ENCODE measurements at regions not wholly inside any gene's neighbourhood (a gene's known extent, or its start where the extent isn't known, plus 50 kb on each side); places are given as distances from the start of the nearest gene placed in this dataset.

- no peak for TF ChIP-seq EZH2 (IDR thresholded peaks at IDR 0.05)
- no peak for TF ChIP-seq CEBPB (IDR thresholded peaks at IDR 0.05; ENCODE audit: low read depth)
- no peak for TF ChIP-seq POLR2A (IDR thresholded peaks at IDR 0.05; ENCODE audit: borderline replicate concordance, extremely low read depth, insufficient read depth, insufficient read length)
- no peak for TF ChIP-seq ZFX (IDR thresholded peaks at IDR 0.05)
- TF ChIP-seq ZBTB33 (IDR thresholded peaks at IDR 0.05; ENCODE audit: extremely low read depth, insufficient replicate concordance, low read length), result no peak
- no peak for TF ChIP-seq CTCF (IDR thresholded peaks at IDR 0.05 in 2 of 3, conservative IDR thresholded peaks at IDR 0.05 in 1 of 3; ENCODE audit: borderline replicate concordance in 1 of 3, insufficient read depth in 1 of 3, low read depth in 2 of 3, low read length in 2 of 3)
Measured at GRCh38 chr10:117681104-117681503, 138.6 kb downstream of the EMX2 start.
